ENCODE measurements at regions not wholly inside any gene's neighbourhood (a gene's known extent, or its start where the extent isn't known, plus 50 kb on each side); places are given as distances from the start of the nearest gene placed in this dataset.

GRCh38 chr20:40486297-40486696 is 202.7 kb downstream of the MAFB start:
- no peak overlapping the region for H3K4me3 Mint-ChIP-seq
- Histone ChIP-seq H3K4me3 (ENCODE audit: low read length) (no peak overlapping the region), H3K4me1 (ENCODE audit: insufficient read depth, low read length) (no peaks in the 10 kb centered on the region), H3K36me3 (ENCODE audit: insufficient read depth, low read length) (no peaks in the 10 kb centered on the region), H3K9me3 (ENCODE audit: control insufficient read depth in 1 of 2, insufficient read depth in 1 of 2, low read length in 2 of 2) (no peaks in the 10 kb centered on the region), H3K27me3 (ENCODE audit: control insufficient read depth in 1 of 2, insufficient read depth in 2 of 2, low read length in 2 of 2) (peaks cover 0 to 5% of the 10 kb centered on the region in 2 experiments), H3K27ac (ENCODE audit: low read depth in 1 of 2, low read length in 2 of 2) (no peak overlapping the region)
- H3K36me3 Mint-ChIP-seq (ENCODE audit: low read depth) = no peaks in the 10 kb centered on the region
- H3K27me3 Mint-ChIP-seq = peaks cover 5% of the 10 kb centered on the region
- ChIA-PET POLR2A (no interaction called here), CTCF (no interaction called here)
- H3K9me3 Mint-ChIP-seq = no peaks in the 10 kb centered on the region
- intact Hi-C loops (cut with DNase I, micrococcal nuclease) = no loop called here
- no peak overlapping the region for H3K27ac Mint-ChIP-seq
- H3K4me1 Mint-ChIP-seq (ENCODE audit: low read depth) = no peaks in the 10 kb centered on the region
- DNase-seq = no peak
- no peak for ATAC-seq (ENCODE audit: poor library complexity)
- no peak for TF ChIP-seq CTCF (IDR thresholded peaks at IDR 0.05)

DNA sequence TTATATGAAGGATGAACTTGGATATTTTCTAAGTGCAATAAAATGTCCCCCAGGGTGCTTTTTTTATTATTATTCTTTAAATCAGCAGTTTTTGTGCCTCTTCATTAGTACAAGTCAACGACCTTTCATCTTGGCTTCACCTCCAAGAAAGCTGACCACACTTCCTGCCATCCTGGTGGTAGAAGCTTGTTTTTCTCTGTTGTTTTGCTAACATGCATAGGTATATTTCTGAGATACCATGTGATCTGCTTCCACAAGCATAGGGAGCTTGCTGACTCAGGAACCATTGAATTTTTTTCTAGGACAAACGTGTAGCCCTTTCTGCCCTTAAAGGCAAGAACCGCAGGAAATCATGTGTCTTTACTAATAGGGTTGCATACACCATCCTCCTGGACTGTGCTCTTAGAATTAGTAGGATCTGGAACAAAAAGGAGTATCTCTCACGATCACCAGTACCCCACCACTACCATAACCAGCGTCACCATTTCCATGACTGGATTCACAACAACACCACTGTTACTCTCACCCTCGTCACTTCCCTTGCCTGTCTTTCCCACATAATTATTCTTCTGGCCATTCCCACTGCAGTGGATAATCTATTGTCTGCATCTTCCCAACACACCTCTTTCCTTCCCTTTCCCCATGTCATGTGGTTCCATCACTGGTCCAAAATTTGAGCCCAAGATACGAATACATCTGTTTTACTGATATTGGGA is 207.1 kb downstream of the MAFB start:
- DNase-seq (no peak), ATAC-seq (ENCODE audit: poor library complexity) (no peak)
- no peak for TF ChIP-seq CTCF (IDR thresholded peaks at IDR 0.05)
- intact Hi-C loops (cut with DNase I, micrococcal nuclease) = no loop called here
- Mint-ChIP-seq H3K27me3 (peaks cover 10% of the 10 kb centered on the region), H3K4me3 (no peak overlapping the region), H3K36me3 (ENCODE audit: low read depth) (no peaks in the 10 kb centered on the region), H3K9me3 (no peaks in the 10 kb centered on the region), H3K4me1 (ENCODE audit: low read depth) (no peaks in the 10 kb centered on the region), H3K27ac (no peak overlapping the region)
- no peaks in the 10 kb centered on the region for H3K4me1 ChIP-seq (ENCODE audit: insufficient read depth, low read length)
- no peaks in the 10 kb centered on the region for H3K36me3 ChIP-seq (ENCODE audit: insufficient read depth, low read length)
- no peaks in the 10 kb centered on the region for H3K9me3 ChIP-seq (ENCODE audit: control insufficient read depth in 1 of 2, insufficient read depth in 1 of 2, low read length in 2 of 2)
- POLR2A ChIA-PET = no interaction called here
- peaks cover 0 to 3% of the 10 kb centered on the region in 2 experiments for H3K27me3 ChIP-seq (ENCODE audit: control insufficient read depth in 1 of 2, insufficient read depth in 2 of 2, low read length in 2 of 2)
- no peak overlapping the region for H3K4me3 ChIP-seq (ENCODE audit: low read length)
- H3K27ac ChIP-seq (ENCODE audit: low read depth in 1 of 2, low read length in 2 of 2) = no peak overlapping the region
- CTCF ChIA-PET = no interaction called here

DNA sequence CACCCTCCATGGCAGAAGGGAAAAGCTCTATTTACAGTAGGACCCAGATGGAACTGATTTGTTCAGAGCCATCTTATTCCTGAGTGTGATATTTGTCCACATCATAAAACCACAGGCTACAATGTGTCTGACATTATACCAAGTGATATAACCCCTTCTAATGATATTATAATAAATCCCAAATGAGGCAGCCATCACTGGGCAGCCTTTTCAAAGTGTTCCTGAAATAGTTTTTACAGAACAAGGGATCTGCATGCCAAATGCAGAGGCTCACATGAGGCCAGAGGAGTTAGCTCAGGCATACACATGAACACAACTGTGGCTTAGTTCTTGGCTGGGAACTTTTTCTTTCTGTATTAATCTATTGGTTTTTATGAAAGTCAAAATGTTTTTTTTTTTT is 207.7 kb downstream of the MAFB start:
- Histone ChIP-seq H3K27me3 (ENCODE audit: control insufficient read depth in 1 of 2, insufficient read depth in 2 of 2, low read length in 2 of 2) (peaks cover 0 to 2% of the 10 kb centered on the region in 2 experiments), H3K4me3 (ENCODE audit: low read length) (no peak overlapping the region), H3K27ac (ENCODE audit: low read depth in 1 of 2, low read length in 2 of 2) (no peak overlapping the region), H3K9me3 (ENCODE audit: control insufficient read depth in 1 of 2, insufficient read depth in 1 of 2, low read length in 2 of 2) (no peaks in the 10 kb centered on the region), H3K36me3 (ENCODE audit: insufficient read depth, low read length) (no peaks in the 10 kb centered on the region), H3K4me1 (ENCODE audit: insufficient read depth, low read length) (no peaks in the 10 kb centered on the region)
- Mint-ChIP-seq H3K27ac (no peak overlapping the region), H3K4me3 (no peak overlapping the region), H3K4me1 (ENCODE audit: low read depth) (no peaks in the 10 kb centered on the region), H3K36me3 (ENCODE audit: low read depth) (no peaks in the 10 kb centered on the region), H3K27me3 (peaks cover 15% of the 10 kb centered on the region), H3K9me3 (no peaks in the 10 kb centered on the region)
- DNase-seq = no peak
- ChIA-PET POLR2A (no interaction called here), CTCF (no interaction called here)
- intact Hi-C loops (cut with DNase I, micrococcal nuclease) = no loop called here
- ATAC-seq (ENCODE audit: poor library complexity) = no peak
- no peak for TF ChIP-seq CTCF (IDR thresholded peaks at IDR 0.05)
